WTC11 (cell line): ENCODE measurements at regions not wholly inside any gene's neighbourhood (a gene's known extent, or its start where the extent isn't known, plus 50 kb on each side); places are given as distances from the start of the nearest gene placed in this dataset.

Experiments used
- ATAC-seq: fragments of 200-7000 bp; cut with Tn5 transposase; 2 replicates; pipeline ENCODE4 v1.10.0; 2021; ENCODE audit warnings: mild to moderate bottlenecking, moderate library complexity
- CTCF ChIA-PET: fragments of 300-600 bp; sonication (Branson Sonifier 250); formaldehyde crosslinking; loops from one replicate; lab custom pipeline; 2021; ENCODE audit warnings: antibody characterized with exemption; lab: Charles Lee
- POLR2A ChIA-PET: fragments of 350-600 bp; sonication (Branson Sonifier 250); formaldehyde crosslinking; loops from one replicate; lab custom pipeline; 2021; ENCODE audit warnings: antibody characterized with exemption; lab: Charles Lee
- DNase-seq: peaks from one replicate; pipeline ENCODE4 v3.0.0; 2021; ENCODE audit warnings: low spot score
- H3K27ac Mint-ChIP-seq: 2 replicates; pipeline ENCODE4 v1.8.0; 2021; ENCODE audit warnings: mixed read lengths
- H3K27me3 Mint-ChIP-seq: 2 replicates; pipeline ENCODE4 v1.8.0; 2021; ENCODE audit warnings: low read depth, mild to moderate bottlenecking, moderate library complexity, mixed read lengths
- H3K36me3 Mint-ChIP-seq: 2 replicates; pipeline ENCODE4 v1.8.0; 2021; ENCODE audit warnings: mixed read lengths
- H3K4me1 Mint-ChIP-seq: 2 replicates; pipeline ENCODE4 v1.8.0; 2022; ENCODE audit warnings: mixed read lengths
- H3K4me3 Mint-ChIP-seq: 2 replicates; pipeline ENCODE4 v1.8.0; 2021; ENCODE audit warnings: mild to moderate bottlenecking, moderate library complexity, mixed read lengths
- H3K9me3 Mint-ChIP-seq: 2 replicates; pipeline ENCODE4 v1.8.0; 2021; ENCODE audit warnings: mixed read lengths
- AFF4 ChIP-seq: sonication (generic); formaldehyde crosslinking; IDR thresholded peaks from 2 replicates; pipeline ENCODE4 v1.8.1; 2023; ENCODE audit warnings: mild to moderate bottlenecking, missing genetic modification reagents, borderline replicate concordance
- ATF1 ChIP-seq: sonication (generic); formaldehyde crosslinking; IDR thresholded peaks from 2 replicates; pipeline ENCODE4 v1.8.1; 2023; ENCODE audit warnings: mild to moderate bottlenecking, moderate library complexity, missing genetic modification reagents
- CDX4 ChIP-seq: fragments of 250-450 bp; sonication (Bioruptor Pico); IDR thresholded peaks from 2 replicates; pipeline ENCODE4 v1.9.0; 2021; ENCODE audit warnings: moderate library complexity, mild to moderate bottlenecking, inconsistent platforms, borderline replicate concordance
- CTCF ChIP-seq: fragments of 200-600 bp; IDR thresholded peaks from 2 replicates; pipeline ENCODE4 v1.8.0; 2022; ENCODE audit warnings: antibody characterized with exemption
- E2F4 ChIP-seq: sonication (generic); formaldehyde crosslinking; IDR thresholded peaks from 2 replicates; pipeline ENCODE4 v1.8.1; 2022; ENCODE audit warnings: low read depth, mild to moderate bottlenecking, moderate library complexity, missing genetic modification reagents, borderline replicate concordance
- ERG ChIP-seq: fragments of 250-450 bp; sonication (Bioruptor Pico); IDR thresholded peaks from 2 replicates; pipeline ENCODE4 v1.8.0; 2021; ENCODE audit warnings: mild to moderate bottlenecking
- FOXP4 ChIP-seq: sonication (generic); formaldehyde crosslinking; IDR thresholded peaks from 2 replicates; pipeline ENCODE4 v1.8.0; 2022; ENCODE audit warnings: mild to moderate bottlenecking, missing genetic modification reagents
- IRF2 ChIP-seq: sonication (generic); formaldehyde crosslinking; IDR thresholded peaks from 2 replicates; pipeline ENCODE4 v1.8.0; 2022; ENCODE audit warnings: low read depth, missing genetic modification reagents, borderline replicate concordance
- MAX ChIP-seq: sonication (generic); formaldehyde crosslinking; IDR thresholded peaks from 2 replicates; pipeline ENCODE4 v1.8.0; 2022; ENCODE audit warnings: mild to moderate bottlenecking, missing genetic modification reagents
- NR3C1 ChIP-seq: sonication (generic); formaldehyde crosslinking; conservative IDR thresholded peaks from 2 replicates; pipeline ENCODE4 v1.8.1; 2023; ENCODE audit warnings: low read depth, mild to moderate bottlenecking, missing genetic modification reagents
- OVOL2 ChIP-seq: fragments of 250-450 bp; sonication (Bioruptor Pico); IDR thresholded peaks from 2 replicates; pipeline ENCODE4 v1.9.0; 2021; ENCODE audit warnings: mild to moderate bottlenecking, borderline replicate concordance
- RORB ChIP-seq: fragments of 250-450 bp; sonication (Bioruptor Pico); IDR thresholded peaks from 2 replicates; pipeline ENCODE4 v1.9.0; 2021; ENCODE audit warnings: mild to moderate bottlenecking
- SOX15 ChIP-seq: fragments of 250-450 bp; sonication (Bioruptor Pico); IDR thresholded peaks from 2 replicates; pipeline ENCODE4 v1.9.0; 2021; ENCODE audit warnings: mild to moderate bottlenecking
- TP53 ChIP-seq: sonication (generic); formaldehyde crosslinking; IDR thresholded peaks from 2 replicates; pipeline ENCODE4 v1.8.1; 2023; ENCODE audit warnings: mild to moderate bottlenecking, missing genetic modification reagents
- ZNF219 ChIP-seq: sonication (generic); formaldehyde crosslinking; IDR thresholded peaks from 2 replicates; pipeline ENCODE4 v1.8.0; 2023; ENCODE audit warnings: missing genetic modification reagents, mild to moderate bottlenecking, borderline replicate concordance

- TF ChIP-seq OVOL2 (no peak), FOXP4 (no peak)
These were observed 296.3 kb upstream of the ZMIZ1 start (continued) for GRCh38 chr10:78772486-78772885.

GRCh38 chr10:78772986-78773530, 295.7 kb upstream of the ZMIZ1 start:
- no peak for ATAC-seq

GRCh38 chr10:78774614-78774998, 294.2 kb upstream of the ZMIZ1 start:
- Mint-ChIP-seq H3K9me3 (no peaks in the 10 kb centered on the region), H3K4me1 (peaks cover 5% of the 10 kb centered on the region), H3K27me3 (no peaks in the 10 kb centered on the region), H3K4me3 (no peak overlapping the region), H3K27ac (no peak overlapping the region), H3K36me3 (no peaks in the 10 kb centered on the region)
- POLR2A ChIA-PET: no interaction called here
- no peak for DNase-seq
- CTCF ChIA-PET: interaction anchor here (1.1 kb wide), 1 partner anchor 117 kb away, joined by 3 read pairs; no protein-coding TSS in a partner anchor
- ATAC-seq: no peak
- no peak for TF ChIP-seq RORB (CRISPR knock-in tag)
- no peak for TF ChIP-seq ERG (CRISPR knock-in tag)
- no peak for TF ChIP-seq CDX4 (CRISPR knock-in tag)
- no peak for TF ChIP-seq TP53 (CRISPR knock-in tag)
- TF ChIP-seq E2F4 (CRISPR knock-in tag): no peak
- TF ChIP-seq SOX15 (CRISPR knock-in tag): no peak
- TF ChIP-seq OVOL2: no peak
- TF ChIP-seq NR3C1 (CRISPR knock-in tag): no peak
- no peak for TF ChIP-seq ATF1 (CRISPR knock-in tag)

More at GRCh38 chr10:78772986-78773530, 295.7 kb upstream of the ZMIZ1 start:
- TF ChIP-seq CTCF (no peak), AFF4 (no peak), MAX (CRISPR knock-in tag) (no peak), ZNF219 (CRISPR knock-in tag) (no peak), OVOL2 (no peak), IRF2 (CRISPR knock-in tag) (no peak)
- no peaks in the 10 kb centered on the region for H3K9me3 Mint-ChIP-seq
- H3K27me3 Mint-ChIP-seq: no peaks in the 10 kb centered on the region
- ChIA-PET POLR2A (no interaction called here), CTCF (interaction anchor here (0.8 to 1.2 kb wide), 2 partner anchors 108 to 192 kb away, joined by 3 read pairs; no protein-coding TSS in a partner anchor)
- no peak overlapping the region for H3K4me3 Mint-ChIP-seq
- no peaks in the 10 kb centered on the region for H3K36me3 Mint-ChIP-seq
- DNase-seq: no peak
- H3K4me1 Mint-ChIP-seq: peaks cover 8% of the 10 kb centered on the region
- no peak overlapping the region for H3K27ac Mint-ChIP-seq
